ENCODE measurements at regions not wholly inside any gene's neighbourhood (a gene's known extent, or its start where the extent isn't known, plus 50 kb on each side); places are given as distances from the start of the nearest gene placed in this dataset.

DNA sequence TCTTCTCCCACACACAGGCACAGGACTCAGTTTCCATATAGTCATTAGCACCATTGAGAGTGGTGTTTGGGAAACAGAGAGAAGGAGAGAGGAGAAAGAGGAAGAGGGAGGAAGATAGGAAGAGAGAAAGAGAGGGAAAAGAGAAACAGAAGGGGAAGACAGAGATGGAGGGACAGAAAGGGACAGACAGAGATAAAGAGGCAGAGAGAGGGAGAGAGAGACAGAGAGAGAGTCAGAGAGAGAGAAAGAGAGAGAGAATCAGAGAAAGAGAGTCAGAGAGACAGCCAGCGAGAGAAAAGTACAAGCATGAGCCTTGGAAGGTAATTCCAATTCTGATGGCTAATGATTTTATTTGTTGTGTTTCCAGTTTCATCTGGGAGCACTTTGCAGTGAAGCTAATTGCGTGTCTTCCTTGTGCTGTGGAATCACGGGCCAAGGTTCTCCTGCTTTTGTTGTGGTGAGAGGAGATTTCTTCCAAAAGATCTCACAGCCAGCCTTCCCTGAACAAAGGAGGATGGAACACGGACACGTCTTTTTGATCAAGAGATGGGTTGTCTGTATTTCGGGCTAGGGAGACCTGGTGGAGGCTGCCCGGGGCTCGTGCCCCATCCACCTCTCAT, 153.6 kb upstream of the TWIST2 start:
- Mint-ChIP-seq H3K36me3 (ENCODE audit: low read depth, unreplicated experiment) (no peaks in the 10 kb centered on the region), H3K4me1 (ENCODE audit: unreplicated experiment) (no peaks in the 10 kb centered on the region), H3K4me3 (ENCODE audit: unreplicated experiment) (no peak overlapping the region), H3K27me3 (ENCODE audit: unreplicated experiment) (peaks cover 6% of the 10 kb centered on the region), H3K9me3 (ENCODE audit: unreplicated experiment) (no peaks in the 10 kb centered on the region), H3K27ac (ENCODE audit: unreplicated experiment) (no peak overlapping the region)
- TF ChIP-seq, protein P1, sequence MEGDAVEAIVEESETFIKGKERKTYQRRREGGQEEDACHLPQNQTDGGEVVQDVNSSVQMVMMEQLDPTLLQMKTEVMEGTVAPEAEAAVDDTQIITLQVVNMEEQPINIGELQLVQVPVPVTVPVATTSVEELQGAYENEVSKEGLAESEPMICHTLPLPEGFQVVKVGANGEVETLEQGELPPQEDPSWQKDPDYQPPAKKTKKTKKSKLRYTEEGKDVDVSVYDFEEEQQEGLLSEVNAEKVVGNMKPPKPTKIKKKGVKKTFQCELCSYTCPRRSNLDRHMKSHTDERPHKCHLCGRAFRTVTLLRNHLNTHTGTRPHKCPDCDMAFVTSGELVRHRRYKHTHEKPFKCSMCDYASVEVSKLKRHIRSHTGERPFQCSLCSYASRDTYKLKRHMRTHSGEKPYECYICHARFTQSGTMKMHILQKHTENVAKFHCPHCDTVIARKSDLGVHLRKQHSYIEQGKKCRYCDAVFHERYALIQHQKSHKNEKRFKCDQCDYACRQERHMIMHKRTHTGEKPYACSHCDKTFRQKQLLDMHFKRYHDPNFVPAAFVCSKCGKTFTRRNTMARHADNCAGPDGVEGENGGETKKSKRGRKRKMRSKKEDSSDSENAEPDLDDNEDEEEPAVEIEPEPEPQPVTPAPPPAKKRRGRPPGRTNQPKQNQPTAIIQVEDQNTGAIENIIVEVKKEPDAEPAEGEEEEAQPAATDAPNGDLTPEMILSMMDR (IDR thresholded peaks at IDR 0.05; ENCODE audit: unreplicated experiment): no peak
- no peak for DNase-seq (ENCODE audit: low spot score)

DNA sequence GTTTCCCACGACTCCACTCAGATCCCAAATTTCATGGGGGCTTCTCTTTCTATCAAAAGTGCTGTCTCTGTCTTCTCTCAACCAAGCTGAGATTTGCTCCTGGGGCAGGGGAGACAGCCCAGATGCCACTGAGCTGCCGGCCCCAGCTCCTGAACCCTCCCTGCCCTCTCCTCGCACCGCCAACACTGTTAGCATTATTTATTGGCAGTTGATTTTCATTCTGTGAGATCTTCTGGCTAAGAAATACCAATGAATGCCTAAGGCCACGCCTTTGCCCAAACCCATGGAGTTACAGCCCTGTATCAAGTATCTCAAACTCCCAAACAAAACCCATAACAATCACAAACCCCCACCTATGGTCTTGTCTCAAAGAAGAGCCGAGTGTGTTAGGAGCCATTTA, 153.0 kb upstream of the TWIST2 start:
- TF ChIP-seq, protein P1 (IDR thresholded peaks at IDR 0.05; ENCODE audit: unreplicated experiment): no peak
- Mint-ChIP-seq H3K36me3 (ENCODE audit: low read depth, unreplicated experiment) (no peaks in the 10 kb centered on the region), H3K9me3 (ENCODE audit: unreplicated experiment) (no peaks in the 10 kb centered on the region), H3K27me3 (ENCODE audit: unreplicated experiment) (peaks cover 6% of the 10 kb centered on the region), H3K4me1 (ENCODE audit: unreplicated experiment) (no peaks in the 10 kb centered on the region), H3K4me3 (ENCODE audit: unreplicated experiment) (no peak overlapping the region), H3K27ac (ENCODE audit: unreplicated experiment) (no peak overlapping the region)
- no peak for DNase-seq (ENCODE audit: low spot score)

DNA sequence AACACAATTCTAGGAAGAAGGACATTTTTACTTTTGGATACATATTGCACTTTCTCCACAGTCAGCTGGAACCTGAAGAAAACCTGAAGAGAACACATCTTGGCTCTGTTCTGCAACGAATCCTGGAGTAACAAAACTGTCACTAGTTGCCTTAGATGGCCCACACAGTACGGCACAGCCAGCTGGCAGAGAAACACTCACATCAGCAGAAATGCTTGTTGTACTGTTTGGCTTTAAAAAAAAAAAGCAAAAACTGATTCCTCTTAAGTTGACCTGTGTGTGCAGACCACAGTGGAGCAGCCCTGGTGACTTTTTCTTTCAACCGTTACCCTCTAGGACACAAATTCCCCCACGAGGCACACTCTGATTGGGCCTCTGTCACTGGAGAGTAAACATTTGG, 152.3 kb upstream of the TWIST2 start:
- H3K27ac Mint-ChIP-seq (ENCODE audit: unreplicated experiment): no peak overlapping the region
- no peaks in the 10 kb centered on the region for H3K9me3 Mint-ChIP-seq (ENCODE audit: unreplicated experiment)
- H3K4me3 Mint-ChIP-seq (ENCODE audit: unreplicated experiment): no peak overlapping the region
- H3K36me3 Mint-ChIP-seq (ENCODE audit: low read depth, unreplicated experiment): no peaks in the 10 kb centered on the region
- H3K27me3 Mint-ChIP-seq (ENCODE audit: unreplicated experiment): peaks cover 6% of the 10 kb centered on the region
- H3K4me1 Mint-ChIP-seq (ENCODE audit: unreplicated experiment): no peaks in the 10 kb centered on the region
- no peak for DNase-seq (ENCODE audit: low spot score)
- TF ChIP-seq, protein P1 (IDR thresholded peaks at IDR 0.05; ENCODE audit: unreplicated experiment): no peak

DNA sequence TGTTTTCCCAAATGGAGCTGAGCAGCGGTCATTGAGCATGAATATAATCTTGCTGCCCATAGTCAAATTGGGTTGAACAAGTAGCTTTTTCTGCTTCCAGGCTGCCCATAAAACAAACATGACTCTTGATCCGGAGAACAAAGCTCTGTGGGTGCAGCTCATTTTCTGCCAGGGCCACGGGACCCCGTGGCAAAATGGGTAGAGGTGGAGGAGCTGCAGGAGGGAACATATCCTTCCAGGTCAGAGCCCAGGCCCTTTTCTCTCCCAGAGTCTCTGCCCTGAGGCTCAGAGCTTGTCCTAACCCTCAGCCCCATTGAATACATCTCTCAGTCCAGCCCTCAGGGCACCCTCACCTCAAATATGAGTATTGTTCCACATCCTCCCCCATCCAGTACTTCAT, 151.6 kb upstream of the TWIST2 start:
- H3K27me3 Mint-ChIP-seq (ENCODE audit: unreplicated experiment): peaks cover 1% of the 10 kb centered on the region
- no peak overlapping the region for H3K27ac Mint-ChIP-seq (ENCODE audit: unreplicated experiment)
- no peaks in the 10 kb centered on the region for H3K4me1 Mint-ChIP-seq (ENCODE audit: unreplicated experiment)
- H3K36me3 Mint-ChIP-seq (ENCODE audit: low read depth, unreplicated experiment): no peaks in the 10 kb centered on the region
- DNase-seq (ENCODE audit: low spot score): no peak
- TF ChIP-seq, protein P1 (IDR thresholded peaks at IDR 0.05; ENCODE audit: unreplicated experiment): no peak
- no peaks in the 10 kb centered on the region for H3K9me3 Mint-ChIP-seq (ENCODE audit: unreplicated experiment)
- H3K4me3 Mint-ChIP-seq (ENCODE audit: unreplicated experiment): no peak overlapping the region

DNA sequence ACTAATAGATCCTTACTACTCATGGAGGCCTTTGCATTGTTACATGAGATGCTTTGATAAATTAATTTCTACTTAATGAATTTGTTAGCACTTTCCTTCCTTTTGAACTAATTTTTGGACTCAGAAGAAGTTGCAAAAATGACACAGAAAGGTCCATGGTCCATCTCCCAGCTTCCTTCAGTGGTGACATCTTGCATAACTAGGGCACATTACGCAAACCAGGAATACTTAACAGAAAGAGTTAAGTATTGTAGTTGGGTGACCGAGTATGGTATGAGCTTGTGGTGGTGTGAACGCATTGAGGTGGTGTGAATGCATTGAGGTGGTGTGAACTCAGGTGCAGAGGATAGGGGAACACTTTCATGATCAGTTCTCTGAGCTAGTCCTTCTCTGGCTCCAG, 151.1 kb upstream of the TWIST2 start:
- no peak overlapping the region for H3K4me3 Mint-ChIP-seq (ENCODE audit: unreplicated experiment)
- H3K4me1 Mint-ChIP-seq (ENCODE audit: unreplicated experiment): no peaks in the 10 kb centered on the region
- no peak overlapping the region for H3K27ac Mint-ChIP-seq (ENCODE audit: unreplicated experiment)
- H3K9me3 Mint-ChIP-seq (ENCODE audit: unreplicated experiment): no peaks in the 10 kb centered on the region
- peaks cover 1% of the 10 kb centered on the region for H3K27me3 Mint-ChIP-seq (ENCODE audit: unreplicated experiment)
- H3K36me3 Mint-ChIP-seq (ENCODE audit: low read depth, unreplicated experiment): no peaks in the 10 kb centered on the region
- TF ChIP-seq, protein P1 (IDR thresholded peaks at IDR 0.05; ENCODE audit: unreplicated experiment): no peak
- DNase-seq (ENCODE audit: low spot score): no peak

All from endothelial cell (in vitro differentiated cells).